ENCODE measurements at regions not wholly inside any gene's neighbourhood (a gene's known extent, or its start where the extent isn't known, plus 50 kb on each side); places are given as distances from the start of the nearest gene placed in this dataset.

- Mint-ChIP-seq H3K4me1 (ENCODE audit: low read depth) (no peaks in the 10 kb centered on the region), H3K27me3 (no peaks in the 10 kb centered on the region), H3K4me3 (no peak overlapping the region), H3K36me3 (ENCODE audit: low read depth) (no peaks in the 10 kb centered on the region), H3K27ac (no peak overlapping the region), H3K9me3 (peaks cover 27% of the 10 kb centered on the region)
- intact Hi-C loops (cut with micrococcal nuclease), result no loop called here
Measured at GRCh38 chr3:25259871-25260270, 168.2 kb upstream of the RARB start.

GRCh38 chr3:25262322-25262721 lies 165.7 kb upstream of the RARB start:
- no peaks in the 10 kb centered on the region for H3K36me3 Mint-ChIP-seq (ENCODE audit: low read depth)
- no peak overlapping the region for H3K27ac Mint-ChIP-seq
- intact Hi-C loops (cut with micrococcal nuclease), result no loop called here
- H3K4me3 Mint-ChIP-seq, result no peak overlapping the region
- H3K4me1 Mint-ChIP-seq (ENCODE audit: low read depth), result no peaks in the 10 kb centered on the region
- H3K9me3 Mint-ChIP-seq, result peaks cover 19% of the 10 kb centered on the region
- H3K27me3 Mint-ChIP-seq, result no peaks in the 10 kb centered on the region

- Mint-ChIP-seq H3K36me3 (ENCODE audit: low read depth) (no peaks in the 10 kb centered on the region), H3K4me3 (no peak overlapping the region), H3K27ac (no peak overlapping the region), H3K9me3 (peaks cover 15% of the 10 kb centered on the region), H3K27me3 (no peaks in the 10 kb centered on the region), H3K4me1 (ENCODE audit: low read depth) (no peaks in the 10 kb centered on the region)
- intact Hi-C loops (cut with micrococcal nuclease), result no loop called here
Measured at GRCh38 chr3:25265284-25265683, 162.8 kb upstream of the RARB start.

- intact Hi-C loops (cut with micrococcal nuclease), result no loop called here
- Mint-ChIP-seq H3K27me3 (no peaks in the 10 kb centered on the region), H3K4me1 (ENCODE audit: low read depth) (no peaks in the 10 kb centered on the region), H3K9me3 (peaks cover 10% of the 10 kb centered on the region), H3K4me3 (no peak overlapping the region), H3K27ac (no peak overlapping the region), H3K36me3 (ENCODE audit: low read depth) (no peaks in the 10 kb centered on the region)
Measured at GRCh38 chr3:25266677-25267076, 161.4 kb upstream of the RARB start.

- Mint-ChIP-seq H3K4me1 (ENCODE audit: low read depth) (no peaks in the 10 kb centered on the region), H3K9me3 (no peaks in the 10 kb centered on the region), H3K27me3 (no peaks in the 10 kb centered on the region), H3K4me3 (no peak overlapping the region), H3K27ac (no peak overlapping the region), H3K36me3 (ENCODE audit: low read depth) (no peaks in the 10 kb centered on the region)
- intact Hi-C loops (cut with micrococcal nuclease), result no loop called here
Measured at GRCh38 chr3:25272090-25272489, 156.0 kb upstream of the RARB start.

GRCh38 chr3:25273582-25274171 lies 154.4 kb upstream of the RARB start:
- no peaks in the 10 kb centered on the region for H3K9me3 Mint-ChIP-seq
- no peaks in the 10 kb centered on the region for H3K27me3 Mint-ChIP-seq
- H3K4me3 Mint-ChIP-seq, result no peak overlapping the region
- no peaks in the 10 kb centered on the region for H3K36me3 Mint-ChIP-seq (ENCODE audit: low read depth)
- H3K4me1 Mint-ChIP-seq (ENCODE audit: low read depth), result no peaks in the 10 kb centered on the region
- no peak overlapping the region for H3K27ac Mint-ChIP-seq
- intact Hi-C loops (cut with micrococcal nuclease), result no loop called here

GRCh38 chr3:25277503-25277902 lies 150.6 kb upstream of the RARB start:
- H3K36me3 Mint-ChIP-seq (ENCODE audit: low read depth), result no peaks in the 10 kb centered on the region
- no peaks in the 10 kb centered on the region for H3K27me3 Mint-ChIP-seq
- H3K4me3 Mint-ChIP-seq, result no peak overlapping the region
- intact Hi-C loops (cut with micrococcal nuclease), result no loop called here
- H3K4me1 Mint-ChIP-seq (ENCODE audit: low read depth), result no peaks in the 10 kb centered on the region
- H3K27ac Mint-ChIP-seq, result no peak overlapping the region
- peaks cover 9% of the 10 kb centered on the region for H3K9me3 Mint-ChIP-seq

- Mint-ChIP-seq H3K4me1 (ENCODE audit: low read depth) (no peaks in the 10 kb centered on the region), H3K27me3 (no peaks in the 10 kb centered on the region), H3K36me3 (ENCODE audit: low read depth) (no peaks in the 10 kb centered on the region), H3K4me3 (no peak overlapping the region), H3K27ac (no peak overlapping the region), H3K9me3 (peaks cover 9% of the 10 kb centered on the region)
- intact Hi-C loops (cut with micrococcal nuclease), result no loop called here
Measured at GRCh38 chr3:25281041-25281731, 146.9 kb upstream of the RARB start.

- no peaks in the 10 kb centered on the region for H3K27me3 Mint-ChIP-seq
- H3K4me3 Mint-ChIP-seq, result no peak overlapping the region
- H3K36me3 Mint-ChIP-seq (ENCODE audit: low read depth), result no peaks in the 10 kb centered on the region
- peaks cover 9% of the 10 kb centered on the region for H3K9me3 Mint-ChIP-seq
- no peaks in the 10 kb centered on the region for H3K4me1 Mint-ChIP-seq (ENCODE audit: low read depth)
- no peak overlapping the region for H3K27ac Mint-ChIP-seq
- intact Hi-C loops (cut with micrococcal nuclease), result no loop called here
Measured at GRCh38 chr3:25281732-25282126, 146.3 kb upstream of the RARB start.

- Mint-ChIP-seq H3K36me3 (ENCODE audit: low read depth) (no peaks in the 10 kb centered on the region), H3K27ac (no peak overlapping the region), H3K27me3 (no peaks in the 10 kb centered on the region), H3K4me1 (ENCODE audit: low read depth) (no peaks in the 10 kb centered on the region), H3K4me3 (no peak overlapping the region), H3K9me3 (peaks cover 9% of the 10 kb centered on the region)
- intact Hi-C loops (cut with micrococcal nuclease), result no loop called here
Measured at GRCh38 chr3:25283613-25284012, 144.4 kb upstream of the RARB start.

- no peak overlapping the region for H3K4me3 Mint-ChIP-seq
- no peaks in the 10 kb centered on the region for H3K27me3 Mint-ChIP-seq
Measured at GRCh38 chr3:25284249-25284648, 143.8 kb upstream of the RARB start.

GRCh38 chr3:25287291-25287884 lies 140.7 kb upstream of the RARB start:
- Mint-ChIP-seq H3K9me3 (no peaks in the 10 kb centered on the region), H3K4me1 (ENCODE audit: low read depth) (no peaks in the 10 kb centered on the region), H3K36me3 (ENCODE audit: low read depth) (no peaks in the 10 kb centered on the region), H3K27ac (no peak overlapping the region), H3K4me3 (no peak overlapping the region), H3K27me3 (no peaks in the 10 kb centered on the region)
- intact Hi-C loops (cut with micrococcal nuclease), result no loop called here

More at GRCh38 chr3:25284249-25284648, 143.8 kb upstream of the RARB start:
- no peaks in the 10 kb centered on the region for H3K4me1 Mint-ChIP-seq (ENCODE audit: low read depth)
- intact Hi-C loops (cut with micrococcal nuclease), result no loop called here
- peaks cover 9% of the 10 kb centered on the region for H3K9me3 Mint-ChIP-seq
- no peak overlapping the region for H3K27ac Mint-ChIP-seq
- H3K36me3 Mint-ChIP-seq (ENCODE audit: low read depth), result no peaks in the 10 kb centered on the region

- H3K36me3 Mint-ChIP-seq (ENCODE audit: low read depth), result no peaks in the 10 kb centered on the region
- intact Hi-C loops (cut with micrococcal nuclease), result no loop called here
- H3K9me3 Mint-ChIP-seq, result no peaks in the 10 kb centered on the region
- no peaks in the 10 kb centered on the region for H3K27me3 Mint-ChIP-seq
- H3K4me3 Mint-ChIP-seq, result no peak overlapping the region
- no peak overlapping the region for H3K27ac Mint-ChIP-seq
- no peaks in the 10 kb centered on the region for H3K4me1 Mint-ChIP-seq (ENCODE audit: low read depth)
Measured at GRCh38 chr3:25288413-25288812, 139.7 kb upstream of the RARB start.

GRCh38 chr3:25289156-25289555 lies 138.9 kb upstream of the RARB start:
- H3K27me3 Mint-ChIP-seq, result no peaks in the 10 kb centered on the region
- peaks cover 7% of the 10 kb centered on the region for H3K9me3 Mint-ChIP-seq
- H3K27ac Mint-ChIP-seq, result no peak overlapping the region
- H3K4me1 Mint-ChIP-seq (ENCODE audit: low read depth), result no peaks in the 10 kb centered on the region
- H3K4me3 Mint-ChIP-seq, result no peak overlapping the region
- intact Hi-C loops (cut with micrococcal nuclease), result no loop called here
- no peaks in the 10 kb centered on the region for H3K36me3 Mint-ChIP-seq (ENCODE audit: low read depth)

- H3K4me3 Mint-ChIP-seq, result no peak overlapping the region
- no peak overlapping the region for H3K27ac Mint-ChIP-seq
- intact Hi-C loops (cut with micrococcal nuclease), result no loop called here
- H3K9me3 Mint-ChIP-seq, result peaks cover 11% of the 10 kb centered on the region
- no peaks in the 10 kb centered on the region for H3K27me3 Mint-ChIP-seq
- no peaks in the 10 kb centered on the region for H3K4me1 Mint-ChIP-seq (ENCODE audit: low read depth)
- H3K36me3 Mint-ChIP-seq (ENCODE audit: low read depth), result no peaks in the 10 kb centered on the region
Measured at GRCh38 chr3:25289663-25290062, 138.4 kb upstream of the RARB start.

Measured in dendritic cell treated with granulocyte-macrophage colony-stimulating factor and Interleukin-4, amounts not matched to agents 40 ng/mL and 50 ng/mL, for 4 days (primary cell).